OCI-LY7 (cell line): ENCODE measurements at regions not wholly inside any gene's neighbourhood (a gene's known extent, or its start where the extent isn't known, plus 50 kb on each side); places are given as distances from the start of the nearest gene placed in this dataset.

ENCODE experiments used
- EZH2phosphoT487 ChIP-seq: fragments of 200-600 bp; sonication (generic); IDR thresholded peaks from 2 replicates; pipeline ENCODE4 v1.6.1; 2018; ENCODE audit warnings: low read depth, borderline replicate concordance, mild to moderate bottlenecking, mixed run types, antibody characterized with exemption, low read length, moderate library complexity, mixed read lengths
- TF ChIP-seq, protein P1 (sequence below): fragments of 200-600 bp; sonication (generic); conservative IDR thresholded peaks from 2 replicates; pipeline ENCODE4 v1.5.1; 2014; ENCODE audit warnings: mild to moderate bottlenecking, antibody characterized with exemption, low read length, moderate library complexity, mixed read lengths

DNA sequence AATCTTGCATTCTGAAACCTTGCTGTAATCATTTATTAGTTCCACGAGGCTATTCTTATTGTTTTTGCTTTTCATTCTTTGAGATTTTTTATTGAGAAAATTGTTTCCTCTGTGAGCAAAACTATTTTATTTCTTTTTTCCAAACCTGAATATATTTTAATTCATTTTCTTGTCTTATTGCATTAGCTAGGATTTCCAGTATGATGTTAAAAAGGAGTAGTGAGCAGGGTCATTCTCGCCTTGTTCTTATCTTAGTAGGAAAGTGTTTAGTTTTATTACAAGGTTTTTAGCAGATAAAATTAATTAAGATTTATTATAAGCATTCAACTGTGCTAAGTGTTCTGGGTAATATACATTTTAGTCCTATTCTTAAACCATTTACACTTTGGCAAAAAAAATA, 214.6 kb upstream of the KLF6 start:
- TF ChIP-seq, protein P1, sequence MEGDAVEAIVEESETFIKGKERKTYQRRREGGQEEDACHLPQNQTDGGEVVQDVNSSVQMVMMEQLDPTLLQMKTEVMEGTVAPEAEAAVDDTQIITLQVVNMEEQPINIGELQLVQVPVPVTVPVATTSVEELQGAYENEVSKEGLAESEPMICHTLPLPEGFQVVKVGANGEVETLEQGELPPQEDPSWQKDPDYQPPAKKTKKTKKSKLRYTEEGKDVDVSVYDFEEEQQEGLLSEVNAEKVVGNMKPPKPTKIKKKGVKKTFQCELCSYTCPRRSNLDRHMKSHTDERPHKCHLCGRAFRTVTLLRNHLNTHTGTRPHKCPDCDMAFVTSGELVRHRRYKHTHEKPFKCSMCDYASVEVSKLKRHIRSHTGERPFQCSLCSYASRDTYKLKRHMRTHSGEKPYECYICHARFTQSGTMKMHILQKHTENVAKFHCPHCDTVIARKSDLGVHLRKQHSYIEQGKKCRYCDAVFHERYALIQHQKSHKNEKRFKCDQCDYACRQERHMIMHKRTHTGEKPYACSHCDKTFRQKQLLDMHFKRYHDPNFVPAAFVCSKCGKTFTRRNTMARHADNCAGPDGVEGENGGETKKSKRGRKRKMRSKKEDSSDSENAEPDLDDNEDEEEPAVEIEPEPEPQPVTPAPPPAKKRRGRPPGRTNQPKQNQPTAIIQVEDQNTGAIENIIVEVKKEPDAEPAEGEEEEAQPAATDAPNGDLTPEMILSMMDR = no peak
- TF ChIP-seq EZH2phosphoT487 = no peak
